GM12801 (cell line): ENCODE measurements at regions not wholly inside any gene's neighbourhood (a gene's known extent, or its start where the extent isn't known, plus 50 kb on each side); places are given as distances from the start of the nearest gene placed in this dataset.

Experiments
- TF ChIP-seq, protein P1 (sequence below): IDR thresholded peaks from one replicate; pipeline ENCODE4 v1.5.1; 2011; ENCODE audit warnings: control low read depth; ENCODE audit not compliant: insufficient read length; ENCODE audit errors: extremely low read depth

DNA sequence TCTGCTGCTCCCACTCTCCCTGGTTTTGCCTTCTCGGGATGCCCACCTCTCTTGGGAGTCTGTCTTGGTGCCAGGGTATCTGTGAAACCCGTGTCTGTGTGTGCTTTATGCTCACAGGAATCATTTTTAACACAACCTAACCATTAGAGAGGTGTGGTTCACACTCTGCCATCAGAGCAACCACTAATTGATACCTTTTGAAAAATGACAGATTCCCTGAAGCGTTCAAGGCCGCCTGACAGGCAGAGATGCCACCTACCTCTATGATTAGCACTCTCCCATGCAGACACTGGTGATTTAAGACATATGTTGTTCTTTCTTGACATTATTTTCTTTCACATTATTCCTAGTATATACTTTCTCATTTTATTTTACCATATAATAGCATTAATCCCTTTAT is 207.3 kb upstream of the SGCD start:
- TF ChIP-seq, protein P1, sequence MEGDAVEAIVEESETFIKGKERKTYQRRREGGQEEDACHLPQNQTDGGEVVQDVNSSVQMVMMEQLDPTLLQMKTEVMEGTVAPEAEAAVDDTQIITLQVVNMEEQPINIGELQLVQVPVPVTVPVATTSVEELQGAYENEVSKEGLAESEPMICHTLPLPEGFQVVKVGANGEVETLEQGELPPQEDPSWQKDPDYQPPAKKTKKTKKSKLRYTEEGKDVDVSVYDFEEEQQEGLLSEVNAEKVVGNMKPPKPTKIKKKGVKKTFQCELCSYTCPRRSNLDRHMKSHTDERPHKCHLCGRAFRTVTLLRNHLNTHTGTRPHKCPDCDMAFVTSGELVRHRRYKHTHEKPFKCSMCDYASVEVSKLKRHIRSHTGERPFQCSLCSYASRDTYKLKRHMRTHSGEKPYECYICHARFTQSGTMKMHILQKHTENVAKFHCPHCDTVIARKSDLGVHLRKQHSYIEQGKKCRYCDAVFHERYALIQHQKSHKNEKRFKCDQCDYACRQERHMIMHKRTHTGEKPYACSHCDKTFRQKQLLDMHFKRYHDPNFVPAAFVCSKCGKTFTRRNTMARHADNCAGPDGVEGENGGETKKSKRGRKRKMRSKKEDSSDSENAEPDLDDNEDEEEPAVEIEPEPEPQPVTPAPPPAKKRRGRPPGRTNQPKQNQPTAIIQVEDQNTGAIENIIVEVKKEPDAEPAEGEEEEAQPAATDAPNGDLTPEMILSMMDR, result no peak

DNA sequence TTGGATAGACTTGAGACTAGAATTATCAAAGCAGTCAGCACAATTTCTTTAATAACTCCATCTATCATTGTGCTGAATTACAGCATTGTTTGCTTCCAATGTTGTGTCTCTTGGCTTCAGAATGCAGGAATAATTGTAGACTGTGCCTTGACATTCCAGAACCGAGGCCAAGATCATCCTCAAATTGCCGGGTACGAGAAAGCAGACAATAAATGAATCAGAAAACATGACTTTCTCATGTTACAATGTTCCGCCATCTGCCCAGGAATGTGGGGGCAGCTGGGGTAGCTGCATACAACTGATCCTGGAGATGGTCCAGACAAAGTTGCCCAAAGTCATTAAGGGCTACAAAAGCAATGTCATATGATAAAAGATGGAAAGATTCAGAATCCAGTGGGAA is 206.2 kb upstream of the SGCD start:
- TF ChIP-seq, protein P1, result no peak

DNA sequence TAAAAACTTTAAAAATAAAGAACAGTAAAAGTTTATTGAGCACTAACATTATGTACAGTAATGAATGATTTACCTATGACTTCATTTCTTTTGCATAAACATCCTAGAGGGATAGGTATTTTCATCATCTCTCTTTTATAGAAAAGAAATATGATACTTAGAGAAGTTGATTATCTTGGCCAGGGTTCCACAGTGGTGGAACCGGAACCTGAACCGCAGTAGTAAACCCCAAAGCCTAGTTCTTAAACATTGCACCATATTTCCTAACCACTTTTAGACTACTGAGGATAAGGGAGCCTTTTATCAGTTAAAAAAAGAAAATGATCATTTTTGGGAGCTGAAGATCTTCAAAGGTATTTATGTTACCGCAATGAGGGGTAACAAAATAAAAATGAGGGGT is 205.7 kb upstream of the SGCD start:
- TF ChIP-seq, protein P1, result no peak

DNA sequence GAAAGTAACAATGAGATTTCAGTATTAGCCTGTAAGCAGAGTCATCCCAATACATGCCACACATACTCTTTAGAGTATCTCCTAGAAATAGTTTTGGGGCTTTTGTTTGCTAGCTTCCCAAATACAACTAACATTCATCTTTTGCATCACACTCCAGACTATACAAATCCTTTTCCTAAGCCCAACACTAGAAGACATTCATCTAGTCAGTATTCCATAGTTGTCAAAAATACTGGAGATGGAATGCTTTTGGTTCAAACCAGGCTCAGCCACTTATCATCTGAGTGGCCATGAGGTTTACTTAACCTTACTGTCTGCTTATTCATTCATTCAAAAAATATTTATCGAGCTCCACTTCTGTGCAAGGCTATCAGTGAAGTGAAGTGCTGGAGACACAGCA is 205.1 kb upstream of the SGCD start:
- TF ChIP-seq, protein P1, result no peak

DNA sequence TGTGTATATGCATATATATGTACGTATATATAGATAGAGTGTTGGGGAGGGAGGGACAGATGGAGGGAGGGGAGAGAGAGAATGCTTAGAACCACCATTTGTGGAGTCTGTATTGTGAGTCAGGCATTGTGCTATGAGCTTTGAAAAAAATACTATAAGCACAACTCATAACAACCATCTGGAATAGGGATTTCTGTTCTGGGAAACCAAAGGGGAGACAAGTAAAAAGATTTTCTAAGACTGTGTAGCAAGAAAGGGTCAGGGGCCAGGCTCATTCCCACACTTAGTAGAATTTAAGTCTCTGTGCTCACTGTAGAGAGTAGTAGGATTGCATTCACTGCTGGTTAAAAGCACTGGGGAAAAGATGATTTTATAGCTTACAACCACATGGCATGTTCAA is 202.3 kb upstream of the SGCD start:
- TF ChIP-seq, protein P1, result no peak

DNA sequence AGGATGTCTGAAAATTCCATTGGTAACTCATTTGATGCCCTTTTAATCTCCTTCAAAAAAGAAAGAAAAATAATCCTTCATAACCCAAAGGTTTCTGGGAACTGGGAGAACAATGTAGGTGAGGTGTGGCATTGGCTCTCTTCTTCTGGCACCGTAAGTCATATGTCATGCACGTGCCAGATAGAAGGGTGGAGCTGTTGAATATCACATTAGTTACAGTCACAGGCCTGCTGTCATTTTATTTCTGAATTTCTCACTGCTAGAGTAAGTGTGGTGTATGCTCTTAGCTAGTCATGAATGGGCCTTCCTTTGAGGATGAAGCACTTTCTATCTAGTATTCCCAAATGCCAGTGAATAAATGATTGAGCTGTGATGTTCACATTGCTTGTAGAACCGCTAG is 201.8 kb upstream of the SGCD start:
- TF ChIP-seq, protein P1, result no peak

DNA sequence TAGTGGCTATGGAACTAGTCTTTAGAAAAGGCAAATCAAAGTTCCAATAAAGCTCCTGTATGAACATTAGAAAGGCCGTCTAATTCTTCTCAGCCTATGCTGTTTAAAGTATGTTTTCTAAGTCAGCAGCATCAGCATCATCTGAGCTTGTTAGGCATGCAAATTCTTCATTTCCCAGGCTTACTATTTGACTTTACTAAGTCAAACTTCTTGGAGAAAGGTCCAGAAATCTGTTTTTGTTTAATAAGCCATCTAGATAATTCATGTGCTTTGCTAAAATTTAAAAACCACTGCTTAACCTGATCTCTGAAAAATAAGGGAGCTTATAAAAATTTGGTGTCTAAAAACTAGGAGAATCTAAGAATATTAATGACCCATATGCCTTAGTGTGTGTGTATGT is 200.2 kb upstream of the SGCD start:
- TF ChIP-seq, protein P1, result no peak

DNA sequence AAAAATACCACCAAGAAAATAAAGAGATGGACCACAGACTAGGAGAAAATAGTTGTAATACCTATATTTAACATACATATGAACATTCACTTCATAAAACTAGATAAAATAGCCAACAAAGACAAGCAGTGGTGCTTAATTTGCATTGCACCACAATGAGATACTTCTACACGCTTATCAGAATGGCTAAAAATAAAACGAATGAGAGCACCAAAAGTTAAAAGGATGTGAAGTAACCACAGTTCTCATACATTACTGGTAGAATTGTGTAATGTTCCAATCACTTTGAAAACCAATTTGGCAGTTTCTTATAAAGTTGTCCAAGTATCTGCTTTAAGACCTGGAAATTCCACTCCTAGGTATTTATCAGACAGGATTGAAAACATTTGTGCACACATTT is 198.9 kb upstream of the SGCD start:
- TF ChIP-seq, protein P1, result no peak
